SK-N-SH treated with all-trans-retinoic acid at 6 μM for 48 hours (cell line): ENCODE measurements at regions not wholly inside any gene's neighbourhood (a gene's known extent, or its start where the extent isn't known, plus 50 kb on each side); places are given as distances from the start of the nearest gene placed in this dataset.

ENCODE experiments used
- ARNTL ChIP-seq: fragments of 450-650 bp; formaldehyde crosslinking; IDR thresholded peaks from 2 replicates; pipeline ENCODE4 v1.5.0; 2020; ENCODE audit warnings: low read depth, mild to moderate bottlenecking, moderate library complexity, borderline replicate concordance
- ISL1 ChIP-seq: fragments of 250-450 bp; sonication (Bioruptor Pico); IDR thresholded peaks from 2 replicates; pipeline ENCODE4 v2.1.2; 2022; ENCODE audit warnings: mild to moderate bottlenecking, moderate library complexity
- RARB ChIP-seq: fragments of 250-450 bp; sonication (Bioruptor Pico); IDR thresholded peaks from 2 replicates; pipeline ENCODE4 v1.8.0; 2021; ENCODE audit warnings: mild to moderate bottlenecking, moderate library complexity
- TCF4 ChIP-seq: fragments of 250-450 bp; sonication (Bioruptor Pico); IDR thresholded peaks from 2 replicates; pipeline ENCODE4 v1.8.0; 2021; ENCODE audit warnings: mild to moderate bottlenecking, moderate library complexity, borderline replicate concordance
- ZNF565 ChIP-seq: fragments of 450-650 bp; formaldehyde crosslinking; conservative IDR thresholded peaks from 2 replicates; pipeline ENCODE4 v1.5.0; 2020; ENCODE audit warnings: low read depth, mild to moderate bottlenecking, moderate library complexity
- TF ChIP-seq, protein P1 (sequence below): fragments of 250-450 bp; sonication (Bioruptor Pico); IDR thresholded peaks from 2 replicates; pipeline ENCODE4 v1.8.0; 2020; ENCODE audit warnings: mild to moderate bottlenecking, moderate library complexity, borderline replicate concordance

DNA sequence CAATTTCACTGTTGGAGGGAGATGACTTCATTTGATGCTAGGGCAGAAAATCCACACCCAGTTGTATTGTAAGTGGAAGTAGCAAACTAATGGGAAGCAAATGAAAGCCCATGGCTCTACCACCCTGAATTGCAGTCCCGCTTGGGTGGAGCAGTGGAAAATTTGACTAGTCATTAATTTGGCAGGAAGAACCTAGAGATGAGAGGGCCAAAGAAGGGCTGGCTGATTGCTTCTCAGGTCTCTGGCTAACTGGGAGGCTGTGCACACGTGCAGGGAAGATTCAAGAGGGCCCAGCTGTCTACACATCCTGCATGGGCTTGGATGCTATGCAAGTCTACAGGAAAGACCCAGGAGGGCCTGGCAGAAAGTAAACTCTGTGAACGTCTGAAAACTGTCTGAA, 466.2 kb downstream of the TFAP2A start:
- TF ChIP-seq, protein P1, sequence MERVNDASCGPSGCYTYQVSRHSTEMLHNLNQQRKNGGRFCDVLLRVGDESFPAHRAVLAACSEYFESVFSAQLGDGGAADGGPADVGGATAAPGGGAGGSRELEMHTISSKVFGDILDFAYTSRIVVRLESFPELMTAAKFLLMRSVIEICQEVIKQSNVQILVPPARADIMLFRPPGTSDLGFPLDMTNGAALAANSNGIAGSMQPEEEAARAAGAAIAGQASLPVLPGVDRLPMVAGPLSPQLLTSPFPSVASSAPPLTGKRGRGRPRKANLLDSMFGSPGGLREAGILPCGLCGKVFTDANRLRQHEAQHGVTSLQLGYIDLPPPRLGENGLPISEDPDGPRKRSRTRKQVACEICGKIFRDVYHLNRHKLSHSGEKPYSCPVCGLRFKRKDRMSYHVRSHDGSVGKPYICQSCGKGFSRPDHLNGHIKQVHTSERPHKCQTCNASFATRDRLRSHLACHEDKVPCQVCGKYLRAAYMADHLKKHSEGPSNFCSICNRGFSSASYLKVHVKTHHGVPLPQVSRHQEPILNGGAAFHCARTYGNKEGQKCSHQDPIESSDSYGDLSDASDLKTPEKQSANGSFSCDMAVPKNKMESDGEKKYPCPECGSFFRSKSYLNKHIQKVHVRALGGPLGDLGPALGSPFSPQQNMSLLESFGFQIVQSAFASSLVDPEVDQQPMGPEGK (CRISPR knock-in tag): no peak
- no peak for TF ChIP-seq ISL1 (CRISPR knock-in tag)
- no peak for TF ChIP-seq ZNF565 (CRISPR knock-in tag)
- TF ChIP-seq RARB (CRISPR knock-in tag): no peak
- no peak for TF ChIP-seq TCF4 (CRISPR knock-in tag)
- no peak for TF ChIP-seq ARNTL (CRISPR knock-in tag)
